ENCODE measurements at regions not wholly inside any gene's neighbourhood (a gene's known extent, or its start where the extent isn't known, plus 50 kb on each side); places are given as distances from the start of the nearest gene placed in this dataset.
"Not testable (repeated sequence)": the region's sequence is repeated elsewhere in the genome, so short reads cannot be mapped to it uniquely, and the experiment has no call there.

DNA sequence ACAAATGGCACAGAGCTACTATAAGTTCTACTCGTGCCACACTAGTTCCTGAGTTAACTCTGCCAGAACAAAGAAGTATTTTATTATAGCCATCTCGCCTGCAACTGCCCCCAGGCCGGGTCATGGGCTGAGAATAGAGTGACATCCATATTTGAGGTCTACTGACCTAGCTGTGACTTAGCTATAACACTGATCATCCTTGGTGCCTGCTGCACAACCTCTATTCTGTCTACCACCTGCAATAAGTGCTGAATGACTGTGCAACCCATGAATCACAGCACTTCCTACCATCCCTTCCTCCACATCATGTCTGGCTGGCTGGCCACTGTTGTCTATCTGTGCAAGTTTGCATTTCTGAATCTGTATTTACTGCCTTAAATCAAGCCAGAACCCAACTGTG is 506.5 kb upstream of the TBL1XR1 start:
- DNase-seq (ENCODE audit: low read depth) = no peak
- no peak overlapping the region for H3K4me3 ChIP-seq (ENCODE audit: low read depth, low read length)
- TF ChIP-seq, protein P1, sequence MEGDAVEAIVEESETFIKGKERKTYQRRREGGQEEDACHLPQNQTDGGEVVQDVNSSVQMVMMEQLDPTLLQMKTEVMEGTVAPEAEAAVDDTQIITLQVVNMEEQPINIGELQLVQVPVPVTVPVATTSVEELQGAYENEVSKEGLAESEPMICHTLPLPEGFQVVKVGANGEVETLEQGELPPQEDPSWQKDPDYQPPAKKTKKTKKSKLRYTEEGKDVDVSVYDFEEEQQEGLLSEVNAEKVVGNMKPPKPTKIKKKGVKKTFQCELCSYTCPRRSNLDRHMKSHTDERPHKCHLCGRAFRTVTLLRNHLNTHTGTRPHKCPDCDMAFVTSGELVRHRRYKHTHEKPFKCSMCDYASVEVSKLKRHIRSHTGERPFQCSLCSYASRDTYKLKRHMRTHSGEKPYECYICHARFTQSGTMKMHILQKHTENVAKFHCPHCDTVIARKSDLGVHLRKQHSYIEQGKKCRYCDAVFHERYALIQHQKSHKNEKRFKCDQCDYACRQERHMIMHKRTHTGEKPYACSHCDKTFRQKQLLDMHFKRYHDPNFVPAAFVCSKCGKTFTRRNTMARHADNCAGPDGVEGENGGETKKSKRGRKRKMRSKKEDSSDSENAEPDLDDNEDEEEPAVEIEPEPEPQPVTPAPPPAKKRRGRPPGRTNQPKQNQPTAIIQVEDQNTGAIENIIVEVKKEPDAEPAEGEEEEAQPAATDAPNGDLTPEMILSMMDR (conservative IDR thresholded peaks at IDR 0.05; ENCODE audit: low read depth, low read length) = no peak

GRCh38 chr3:177705976-177706823 is 508.9 kb upstream of the TBL1XR1 start:
- TF ChIP-seq, protein P1 (conservative IDR thresholded peaks at IDR 0.05; ENCODE audit: low read depth, low read length) = no peak
- peak; percentile 39 for DNase-seq (ENCODE audit: low read depth)
- H3K4me3 ChIP-seq (ENCODE audit: low read depth, low read length) = no peak overlapping the region

GRCh38 chr3:177709470-177709869 is 512.2 kb upstream of the TBL1XR1 start:
- not testable (repeated sequence) for H3K4me3 ChIP-seq (ENCODE audit: low read depth, low read length); DNase-seq (ENCODE audit: low read depth)

DNA sequence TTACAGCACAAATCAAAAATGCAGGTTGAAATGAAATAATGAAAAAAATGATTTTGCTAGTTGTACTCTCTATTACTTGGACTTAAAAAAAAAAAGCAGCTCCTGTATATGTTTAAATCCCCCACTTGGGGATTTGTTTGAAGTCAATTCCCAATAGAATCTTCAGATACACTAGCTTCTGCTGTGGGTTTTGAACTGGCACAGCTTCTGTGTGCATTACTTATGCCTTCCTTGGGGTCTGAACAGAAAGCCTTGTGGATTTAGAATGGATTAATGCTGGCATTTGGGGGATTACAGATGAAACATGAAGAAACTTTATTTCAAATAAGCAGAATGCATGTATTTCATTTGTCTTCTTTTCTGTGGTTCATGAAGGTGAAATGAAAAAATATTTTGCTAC is 513.2 kb upstream of the TBL1XR1 start:
- H3K4me3 ChIP-seq (ENCODE audit: low read depth, low read length) = no peak overlapping the region
- DNase-seq (ENCODE audit: low read depth) = no peak
- TF ChIP-seq, protein P1 (conservative IDR thresholded peaks at IDR 0.05; ENCODE audit: low read depth, low read length) = no peak

- TF ChIP-seq, protein P1 (conservative IDR thresholded peaks at IDR 0.05; ENCODE audit: low read depth, low read length) = no peak
- DNase-seq (ENCODE audit: low read depth) = no peak
- no peak overlapping the region for H3K4me3 ChIP-seq (ENCODE audit: low read depth, low read length)
Observed at GRCh38 chr3:177711637-177712036, 514.4 kb upstream of the TBL1XR1 start.

GRCh38 chr3:177713928-177714900 is 516.9 kb upstream of the TBL1XR1 start:
- TF ChIP-seq, protein P1 (conservative IDR thresholded peaks at IDR 0.05; ENCODE audit: low read depth, low read length) = no peak
- no peak overlapping the region for H3K4me3 ChIP-seq (ENCODE audit: low read depth, low read length)
- no peak for DNase-seq (ENCODE audit: low read depth)

DNA sequence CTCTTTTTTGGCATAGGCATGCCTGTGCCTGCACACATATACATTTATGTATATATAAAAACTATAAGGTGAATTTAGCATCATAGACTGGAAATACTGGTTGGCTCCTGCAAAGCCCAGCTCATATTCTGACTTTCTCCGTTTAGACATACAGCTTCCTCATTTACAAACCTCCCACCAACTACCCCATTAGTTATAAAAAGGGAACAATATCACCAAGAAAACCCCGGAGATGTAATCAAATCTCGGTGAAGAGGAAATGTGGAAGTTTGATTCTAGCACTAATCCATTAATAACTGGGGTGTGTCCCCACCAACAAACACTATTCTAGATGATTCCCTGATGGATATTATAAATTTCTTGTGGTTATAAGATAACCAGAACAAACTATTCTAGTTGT is 517.7 kb upstream of the TBL1XR1 start:
- TF ChIP-seq, protein P1 (conservative IDR thresholded peaks at IDR 0.05; ENCODE audit: low read depth, low read length) = no peak
- no peak for DNase-seq (ENCODE audit: low read depth)
- H3K4me3 ChIP-seq (ENCODE audit: low read depth, low read length) = no peak overlapping the region

Data from choroid plexus epithelial cell (primary cell).